ENCODE measurements at regions not wholly inside any gene's neighbourhood (a gene's known extent, or its start where the extent isn't known, plus 50 kb on each side); places are given as distances from the start of the nearest gene placed in this dataset.

GRCh38 chr3:151550642-151551041, 89.8 kb upstream of the IGSF10 start:
- peak; percentile 65 for DNase-seq
- H3K36me3 ChIP-seq, result no peaks in the 10 kb centered on the region
- H3K4me3 ChIP-seq (ENCODE audit: low read depth, low read length), result peak overlapping the region; percentile 9; the same call in 1 of the 2 replicates
- no peak for TF ChIP-seq CTCF (IDR thresholded peaks at IDR 0.05; ENCODE audit: low read depth, low read length)
- H3K4me1 ChIP-seq, result peaks cover 17% of the 10 kb centered on the region
- no peaks in the 10 kb centered on the region for H3K9me3 ChIP-seq
- H3K27me3 ChIP-seq, result no peaks in the 10 kb centered on the region

- DNase-seq, result no peak
- no peak for TF ChIP-seq CTCF (IDR thresholded peaks at IDR 0.05; ENCODE audit: low read depth, low read length)
- no peaks in the 10 kb centered on the region for H3K27me3 ChIP-seq
- H3K4me3 ChIP-seq (ENCODE audit: low read depth, low read length), result peak overlapping the region; percentile 9; the same call in 1 of the 2 replicates
- peaks cover 17% of the 10 kb centered on the region for H3K4me1 ChIP-seq
- H3K9me3 ChIP-seq, result no peaks in the 10 kb centered on the region
- H3K36me3 ChIP-seq, result no peaks in the 10 kb centered on the region
Observed at GRCh38 chr3:151550025-151550618, 89.3 kb upstream of the IGSF10 start.

GRCh38 chr3:151548195-151548594, 87.3 kb upstream of the IGSF10 start:
- TF ChIP-seq CTCF (IDR thresholded peaks at IDR 0.05; ENCODE audit: low read depth, low read length), result no peak
- no peaks in the 10 kb centered on the region for H3K36me3 ChIP-seq
- no peak overlapping the region for H3K4me3 ChIP-seq (ENCODE audit: low read depth, low read length)
- no peak for DNase-seq
- H3K9me3 ChIP-seq, result no peaks in the 10 kb centered on the region
- H3K4me1 ChIP-seq, result peaks cover 23% of the 10 kb centered on the region
- no peaks in the 10 kb centered on the region for H3K27me3 ChIP-seq

GRCh38 chr3:151544164-151544548, 83.3 kb upstream of the IGSF10 start:
- Histone ChIP-seq H3K27me3 (no peaks in the 10 kb centered on the region), H3K36me3 (no peaks in the 10 kb centered on the region), H3K4me1 (peaks cover 17% of the 10 kb centered on the region), H3K9me3 (no peaks in the 10 kb centered on the region), H3K4me3 (ENCODE audit: low read depth, low read length) (no peak overlapping the region)
- no peak for DNase-seq
- no peak for TF ChIP-seq CTCF (IDR thresholded peaks at IDR 0.05; ENCODE audit: low read depth, low read length)

- H3K27me3 ChIP-seq, result no peaks in the 10 kb centered on the region
- no peak for DNase-seq
- peaks cover 19% of the 10 kb centered on the region for H3K4me1 ChIP-seq
- no peak overlapping the region for H3K4me3 ChIP-seq (ENCODE audit: low read depth, low read length)
- no peaks in the 10 kb centered on the region for H3K36me3 ChIP-seq
- H3K9me3 ChIP-seq, result no peaks in the 10 kb centered on the region
- TF ChIP-seq CTCF (IDR thresholded peaks at IDR 0.05; ENCODE audit: low read depth, low read length), result no peak
Observed at GRCh38 chr3:151541178-151541577, 80.3 kb upstream of the IGSF10 start.

GRCh38 chr3:151539599-151539998, 78.7 kb upstream of the IGSF10 start:
- no peaks in the 10 kb centered on the region for H3K36me3 ChIP-seq
- TF ChIP-seq CTCF (IDR thresholded peaks at IDR 0.05; ENCODE audit: low read depth, low read length), result no peak

More at GRCh38 chr3:151539599-151539998, 78.7 kb upstream of the IGSF10 start:
- H3K4me1 ChIP-seq, result peaks cover 19% of the 10 kb centered on the region
- no peaks in the 10 kb centered on the region for H3K27me3 ChIP-seq
- no peak overlapping the region for H3K4me3 ChIP-seq (ENCODE audit: low read depth, low read length)
- no peak for DNase-seq
- no peaks in the 10 kb centered on the region for H3K9me3 ChIP-seq

Data from BE2C (cell line).